Testis (tissue), 2 donors: ENCODE measurements at regions not wholly inside any gene's neighbourhood (a gene's known extent, or its start where the extent isn't known, plus 50 kb on each side); places are given as distances from the start of the nearest gene placed in this dataset.

Experiments
- POLR2A ChIP-seq: fragments of 450-650 bp; IDR thresholded peaks from one replicate; pipeline ENCODE4 v1.6.1; 2017; ENCODE audit warnings: antibody characterized with exemption, mild to moderate bottlenecking, moderate library complexity
- TF ChIP-seq, protein P1 (sequence below), 3 experiments: fragments of 450-650 bp in 2 of 3; fragments of 200-600 bp in 1 of 3; sonication (generic) in 1 of 3; IDR thresholded peaks; one replicate each; pipeline ENCODE4 v1.5.1; 2016 to 2019; ENCODE audit warnings: antibody characterized with exemption in 3 of 3, mild to moderate bottlenecking in 2 of 3, moderate library complexity in 1 of 3

DNA sequence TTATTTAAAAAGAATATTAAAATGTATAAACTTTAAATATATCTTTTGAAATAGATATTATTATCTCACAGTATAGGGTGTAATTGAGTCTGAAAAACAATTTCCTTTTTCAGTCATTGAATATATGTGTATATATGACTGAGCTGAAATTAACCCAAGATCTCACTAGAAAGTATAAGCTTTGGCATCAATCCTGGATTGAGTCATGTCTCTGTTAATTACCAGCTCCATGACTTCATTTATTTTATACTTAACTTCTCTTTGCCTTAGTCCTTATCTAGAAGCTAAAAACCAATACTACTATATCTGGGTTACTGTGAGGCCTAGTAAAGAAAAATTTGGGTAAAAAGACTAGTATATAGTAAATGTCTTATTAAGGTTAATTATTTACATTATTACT lies 1020.3 kb downstream of the LRFN5 start:
- TF ChIP-seq POLR2A = no peak
- TF ChIP-seq, protein P1, sequence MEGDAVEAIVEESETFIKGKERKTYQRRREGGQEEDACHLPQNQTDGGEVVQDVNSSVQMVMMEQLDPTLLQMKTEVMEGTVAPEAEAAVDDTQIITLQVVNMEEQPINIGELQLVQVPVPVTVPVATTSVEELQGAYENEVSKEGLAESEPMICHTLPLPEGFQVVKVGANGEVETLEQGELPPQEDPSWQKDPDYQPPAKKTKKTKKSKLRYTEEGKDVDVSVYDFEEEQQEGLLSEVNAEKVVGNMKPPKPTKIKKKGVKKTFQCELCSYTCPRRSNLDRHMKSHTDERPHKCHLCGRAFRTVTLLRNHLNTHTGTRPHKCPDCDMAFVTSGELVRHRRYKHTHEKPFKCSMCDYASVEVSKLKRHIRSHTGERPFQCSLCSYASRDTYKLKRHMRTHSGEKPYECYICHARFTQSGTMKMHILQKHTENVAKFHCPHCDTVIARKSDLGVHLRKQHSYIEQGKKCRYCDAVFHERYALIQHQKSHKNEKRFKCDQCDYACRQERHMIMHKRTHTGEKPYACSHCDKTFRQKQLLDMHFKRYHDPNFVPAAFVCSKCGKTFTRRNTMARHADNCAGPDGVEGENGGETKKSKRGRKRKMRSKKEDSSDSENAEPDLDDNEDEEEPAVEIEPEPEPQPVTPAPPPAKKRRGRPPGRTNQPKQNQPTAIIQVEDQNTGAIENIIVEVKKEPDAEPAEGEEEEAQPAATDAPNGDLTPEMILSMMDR (IDR thresholded peaks at IDR 0.05) = no peak
